HG03469 (cell line): ENCODE measurements at regions not wholly inside any gene's neighbourhood (a gene's known extent, or its start where the extent isn't known, plus 50 kb on each side); places are given as distances from the start of the nearest gene placed in this dataset.

ENCODE experiments used
- ATAC-seq: cut with Tn5 transposase; IDR thresholded peaks from one replicate; pipeline ENCODE4 v1.9.1; 2021; ENCODE audit warnings: mild to moderate bottlenecking, moderate library complexity, moderate number of reproducible peaks; ENCODE audit not compliant: unreplicated experiment

- no peak for ATAC-seq
Measured at GRCh38 chr2:88832311-88832991, 141.0 kb downstream of the RPIA start.

GRCh38 chr2:88832992-88833389 lies 141.5 kb downstream of the RPIA start:
- ATAC-seq: no peak

- no peak for ATAC-seq
Measured at GRCh38 chr2:88834376-88834775, 142.9 kb downstream of the RPIA start.

- no peak for ATAC-seq
Measured at GRCh38 chr2:88834866-88835265, 143.4 kb downstream of the RPIA start.

- ATAC-seq: no peak
Measured at GRCh38 chr2:88835726-88836125, 144.3 kb downstream of the RPIA start.

GRCh38 chr2:88836351-88836750 lies 144.9 kb downstream of the RPIA start:
- ATAC-seq: no peak

GRCh38 chr2:88837511-88838160 lies 146.2 kb downstream of the RPIA start:
- ATAC-seq: no peak

GRCh38 chr2:88838165-88838635 lies 146.7 kb downstream of the RPIA start:
- peak; percentile 73 for ATAC-seq

- no peak for ATAC-seq
Measured at GRCh38 chr2:88841224-88841929, 149.9 kb downstream of the RPIA start.

GRCh38 chr2:88842656-88843460 lies 151.4 kb downstream of the RPIA start:
- no peak for ATAC-seq

GRCh38 chr2:88843651-88844050 lies 152.2 kb downstream of the RPIA start:
- no peak for ATAC-seq

- ATAC-seq: no peak
Measured at GRCh38 chr2:88844960-88845359, 153.5 kb downstream of the RPIA start.

- ATAC-seq: peak; percentile 82
Measured at GRCh38 chr2:88845772-88846661, 154.5 kb downstream of the RPIA start.

- no peak for ATAC-seq
Measured at GRCh38 chr2:88852753-88853402, 161.4 kb downstream of the RPIA start.

- ATAC-seq: no peak
Measured at GRCh38 chr2:88853403-88853790, 161.9 kb downstream of the RPIA start.

GRCh38 chr2:88854528-88854927 lies 163.1 kb downstream of the RPIA start:
- no peak for ATAC-seq

- ATAC-seq: peak; percentile 27
Measured at GRCh38 chr2:88855620-88856408, 164.3 kb downstream of the RPIA start.

GRCh38 chr2:88856409-88857135 lies 165.1 kb downstream of the RPIA start:
- ATAC-seq: peak; percentile 11
